ENCODE measurements at regions not wholly inside any gene's neighbourhood (a gene's known extent, or its start where the extent isn't known, plus 50 kb on each side); places are given as distances from the start of the nearest gene placed in this dataset.

- TF ChIP-seq, protein P1, sequence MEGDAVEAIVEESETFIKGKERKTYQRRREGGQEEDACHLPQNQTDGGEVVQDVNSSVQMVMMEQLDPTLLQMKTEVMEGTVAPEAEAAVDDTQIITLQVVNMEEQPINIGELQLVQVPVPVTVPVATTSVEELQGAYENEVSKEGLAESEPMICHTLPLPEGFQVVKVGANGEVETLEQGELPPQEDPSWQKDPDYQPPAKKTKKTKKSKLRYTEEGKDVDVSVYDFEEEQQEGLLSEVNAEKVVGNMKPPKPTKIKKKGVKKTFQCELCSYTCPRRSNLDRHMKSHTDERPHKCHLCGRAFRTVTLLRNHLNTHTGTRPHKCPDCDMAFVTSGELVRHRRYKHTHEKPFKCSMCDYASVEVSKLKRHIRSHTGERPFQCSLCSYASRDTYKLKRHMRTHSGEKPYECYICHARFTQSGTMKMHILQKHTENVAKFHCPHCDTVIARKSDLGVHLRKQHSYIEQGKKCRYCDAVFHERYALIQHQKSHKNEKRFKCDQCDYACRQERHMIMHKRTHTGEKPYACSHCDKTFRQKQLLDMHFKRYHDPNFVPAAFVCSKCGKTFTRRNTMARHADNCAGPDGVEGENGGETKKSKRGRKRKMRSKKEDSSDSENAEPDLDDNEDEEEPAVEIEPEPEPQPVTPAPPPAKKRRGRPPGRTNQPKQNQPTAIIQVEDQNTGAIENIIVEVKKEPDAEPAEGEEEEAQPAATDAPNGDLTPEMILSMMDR (IDR thresholded peaks at IDR 0.05): no peak
- TF ChIP-seq EZH2 (IDR thresholded peaks at IDR 0.05; ENCODE audit: borderline replicate concordance, insufficient read depth, low read depth, low read length, poor library complexity, severe bottlenecking): no peak
Measured at GRCh38 chr12:126290456-126290855, 1225.2 kb downstream of the AACS start.

All from B cell (primary cell).